NCI-H345 (cell line): ENCODE measurements at regions not wholly inside any gene's neighbourhood (a gene's known extent, or its start where the extent isn't known, plus 50 kb on each side); places are given as distances from the start of the nearest gene placed in this dataset.
A peak's percentile ranks its signal among the peaks of the same experiment; 100 is the strongest.
"Not testable (repeated sequence)": the region's sequence is repeated elsewhere in the genome, so short reads cannot be mapped to it uniquely, and the experiment has no call there.

Experiments used
- DNase-seq: peaks from one replicate; lab custom pipeline; 2025; lab: John Stamatoyannopoulos, UW

GRCh38 chr1:89436856-89437255 lies 73.0 kb downstream of the GBP6 start:
- no peak for DNase-seq

- DNase-seq: not testable (repeated sequence)
These were observed 74.4 kb downstream of the GBP6 start for GRCh38 chr1:89438301-89438700.

GRCh38 chr1:89440911-89441310 lies 77.1 kb downstream of the GBP6 start:
- no peak for DNase-seq

GRCh38 chr1:89444791-89445190 lies 79.8 kb upstream of the LRRC8B start:
- no peak for DNase-seq

GRCh38 chr1:89451011-89451410 lies 73.6 kb upstream of the LRRC8B start:
- DNase-seq: no peak

GRCh38 chr1:89453123-89453972 lies 71.3 kb upstream of the LRRC8B start:
- DNase-seq: no peak

- DNase-seq: peak; percentile 74
These were observed 69.6 kb upstream of the LRRC8B start for GRCh38 chr1:89454845-89455521.

- DNase-seq: no peak
These were observed 67.6 kb upstream of the LRRC8B start for GRCh38 chr1:89457046-89457445.

GRCh38 chr1:89459081-89459480 lies 65.5 kb upstream of the LRRC8B start:
- no peak for DNase-seq

GRCh38 chr1:89460325-89460724 lies 64.3 kb upstream of the LRRC8B start:
- no peak for DNase-seq

GRCh38 chr1:89462250-89462649 lies 62.4 kb upstream of the LRRC8B start:
- DNase-seq: no peak

- no peak for DNase-seq
These were observed 60.6 kb upstream of the LRRC8B start for GRCh38 chr1:89464008-89464407.

- no peak for DNase-seq
These were observed 59.4 kb upstream of the LRRC8B start for GRCh38 chr1:89465201-89465600.

- no peak for DNase-seq
These were observed 58.2 kb upstream of the LRRC8B start for GRCh38 chr1:89466307-89466930.

- DNase-seq: no peak
These were observed 52.4 kb upstream of the LRRC8B start for GRCh38 chr1:89472253-89472652.

- DNase-seq: no peak
These were observed 51.7 kb upstream of the LRRC8B start for GRCh38 chr1:89472886-89473417.
